Fibroblast of upper back skin (primary cell): ENCODE measurements at regions not wholly inside any gene's neighbourhood (a gene's known extent, or its start where the extent isn't known, plus 50 kb on each side); places are given as distances from the start of the nearest gene placed in this dataset.
"Not testable (repeated sequence)": the region's sequence is repeated elsewhere in the genome, so short reads cannot be mapped to it uniquely, and the experiment has no call there.

Source experiments
- DNase-seq: peaks from one replicate; pipeline ENCODE4 v3.0.0-alpha.2; 2013

- DNase-seq = not testable (repeated sequence)
These were observed 139.2 kb upstream of the ERV3-1 start for GRCh38 chr7:65145710-65146109.

GRCh38 chr7:65145008-65145407 lies 138.5 kb upstream of the ERV3-1 start:
- not testable (repeated sequence) for DNase-seq

DNA sequence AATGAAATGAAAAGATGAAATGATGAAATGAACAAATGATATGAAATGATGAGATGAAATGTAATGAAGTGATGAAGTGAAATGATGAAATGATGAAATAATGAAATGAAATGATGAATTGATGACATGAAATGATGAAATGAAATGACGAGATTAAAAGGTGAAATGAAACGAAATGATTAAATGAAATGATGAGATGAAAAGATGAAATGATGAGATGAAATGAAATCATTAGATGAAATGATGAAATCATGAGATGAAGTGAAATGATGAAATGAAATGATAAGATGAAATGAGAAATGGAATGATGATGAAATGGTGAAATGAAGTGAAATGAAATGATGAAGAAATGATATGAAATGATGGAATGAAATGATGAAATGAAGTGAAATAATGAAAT lies 138.1 kb upstream of the ERV3-1 start:
- DNase-seq = not testable (repeated sequence)

DNA sequence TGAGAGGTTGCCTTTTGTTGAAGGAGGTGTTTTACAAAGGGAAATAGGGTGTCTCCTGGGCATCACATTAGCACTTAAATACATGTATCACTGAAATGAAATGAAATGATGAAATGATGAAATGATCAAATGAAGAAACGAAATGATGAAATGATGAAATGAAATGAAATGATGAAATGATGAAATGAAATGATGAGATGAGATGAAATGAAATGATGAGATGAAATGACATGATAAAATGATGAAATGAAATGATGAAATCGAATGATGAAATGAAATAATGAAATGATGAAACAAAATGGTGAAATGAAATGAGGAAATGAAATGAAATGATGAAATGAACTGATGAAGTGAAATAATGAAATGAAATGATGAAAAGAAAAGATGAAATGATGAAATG lies 137.6 kb upstream of the ERV3-1 start:
- DNase-seq = not testable (repeated sequence)

GRCh38 chr7:65141894-65142293 lies 135.4 kb upstream of the ERV3-1 start:
- DNase-seq = not testable (repeated sequence)

GRCh38 chr7:65141405-65141778 lies 134.9 kb upstream of the ERV3-1 start:
- DNase-seq = not testable (repeated sequence)

DNA sequence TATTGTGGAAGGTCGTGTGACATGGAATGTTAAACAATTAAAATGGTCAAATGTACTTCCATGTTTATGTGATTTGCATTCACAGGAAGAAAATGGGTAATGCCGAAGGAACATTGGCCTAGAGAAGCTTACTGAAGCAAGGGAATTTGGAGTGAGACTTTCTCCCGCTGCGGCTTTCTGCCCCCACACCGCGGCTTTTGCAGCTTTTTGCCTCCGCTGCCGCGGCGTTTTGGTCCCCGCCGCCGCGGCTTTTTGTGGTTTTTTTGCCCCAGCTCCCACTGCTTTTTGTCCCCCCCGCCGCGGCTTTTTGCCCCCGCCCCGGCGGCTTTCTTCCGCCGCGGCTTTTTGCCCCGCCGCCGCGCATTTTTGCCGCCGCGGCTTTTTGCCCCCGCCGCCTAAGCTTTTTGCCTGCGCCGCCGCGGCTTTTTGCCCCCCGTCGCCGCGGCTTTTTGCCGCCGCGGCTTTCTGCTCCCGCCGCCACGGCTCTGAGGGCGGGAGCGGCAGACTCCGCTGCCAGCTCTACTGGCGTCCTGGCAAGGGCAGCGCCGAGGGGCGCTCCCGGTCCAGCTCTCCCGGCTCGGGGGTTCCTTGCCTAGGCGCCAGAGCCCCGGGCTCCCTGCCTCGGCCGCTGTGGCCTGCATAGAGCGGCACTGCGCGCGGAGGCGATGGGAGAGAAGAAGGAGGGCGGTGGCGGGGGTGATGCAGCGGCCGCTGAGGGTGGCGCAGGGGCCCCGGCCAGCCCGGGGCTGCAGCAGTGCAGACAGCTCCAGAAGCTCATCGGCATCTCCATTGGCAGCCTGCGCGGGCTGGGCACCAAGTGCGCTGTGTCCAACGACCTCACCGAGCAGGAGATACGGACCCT lies 134.3 kb upstream of the ERV3-1 start:
- DNase-seq = not testable (repeated sequence)

- DNase-seq = not testable (repeated sequence)
These were observed 130.4 kb upstream of the ERV3-1 start for GRCh38 chr7:65136850-65137249.

DNA sequence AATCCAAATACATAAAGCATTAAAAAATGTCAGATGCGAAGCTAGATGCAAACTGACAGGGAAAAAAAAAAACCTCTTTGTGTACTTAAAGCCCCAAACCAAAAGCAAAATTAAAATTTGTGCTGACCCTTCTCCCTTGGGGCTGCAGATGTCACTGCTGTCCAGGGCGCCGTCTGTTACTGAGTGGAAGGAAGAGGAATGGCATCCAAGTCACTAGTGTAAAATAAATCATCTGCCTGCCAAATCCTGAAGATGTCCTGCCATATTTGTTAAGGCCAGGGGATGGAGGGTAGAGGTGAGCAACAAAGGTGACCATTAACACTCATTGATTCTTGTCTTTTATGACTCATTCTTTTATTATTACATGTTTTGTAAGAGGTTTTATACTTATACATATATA lies 126.6 kb upstream of the ERV3-1 start:
- DNase-seq = not testable (repeated sequence)

DNA sequence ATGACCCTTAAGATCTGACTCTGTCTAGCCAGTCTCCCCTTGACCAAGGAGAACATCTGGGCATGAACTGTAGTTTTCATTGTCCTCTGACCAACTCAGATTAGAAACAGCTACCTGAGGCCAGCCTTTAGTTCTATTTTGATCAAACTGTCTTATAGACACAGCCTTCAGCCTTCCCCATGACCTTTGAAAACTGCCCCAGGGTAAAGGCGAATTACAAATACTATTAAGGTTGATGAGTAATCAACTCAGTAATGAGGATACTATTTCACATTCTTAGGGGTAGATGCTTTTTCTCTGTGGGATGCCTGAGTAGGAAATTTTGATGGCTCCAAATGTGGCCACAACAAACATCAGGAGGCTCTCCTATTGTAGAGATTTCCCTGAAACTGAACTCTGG lies 125.8 kb upstream of the ERV3-1 start:
- DNase-seq = not testable (repeated sequence)

- DNase-seq = not testable (repeated sequence)
These were observed 120.9 kb upstream of the ERV3-1 start for GRCh38 chr7:65127364-65127763.

GRCh38 chr7:65124600-65124999 lies 118.1 kb upstream of the ERV3-1 start:
- not testable (repeated sequence) for DNase-seq

DNA sequence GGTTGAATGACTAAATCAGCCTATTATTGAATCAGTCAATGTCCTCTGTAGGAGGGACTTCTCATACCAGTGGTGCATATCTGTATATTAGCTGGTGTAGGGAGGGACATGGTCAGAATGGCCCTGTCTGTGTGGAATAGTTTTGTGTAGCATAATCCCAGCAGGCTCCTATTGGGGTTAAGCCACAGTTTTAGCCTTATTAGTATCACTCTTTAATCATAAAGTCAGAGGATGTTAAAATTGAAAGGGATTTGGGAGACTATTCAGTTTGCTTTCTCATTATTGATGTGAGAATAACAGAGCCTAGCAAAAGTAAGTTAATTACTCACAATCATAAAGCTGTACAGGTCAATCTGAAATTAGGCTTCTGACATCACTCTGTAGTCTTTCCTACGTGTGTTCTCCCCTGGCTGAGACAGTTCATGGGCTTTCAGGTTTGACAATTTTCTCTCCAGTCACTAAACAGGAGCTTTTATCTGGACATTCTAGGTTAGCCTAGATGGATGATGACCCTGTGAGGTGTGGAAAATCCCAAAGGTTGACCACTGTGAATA lies 99.2 kb upstream of the ERV3-1 start:
- not testable (repeated sequence) for DNase-seq

DNA sequence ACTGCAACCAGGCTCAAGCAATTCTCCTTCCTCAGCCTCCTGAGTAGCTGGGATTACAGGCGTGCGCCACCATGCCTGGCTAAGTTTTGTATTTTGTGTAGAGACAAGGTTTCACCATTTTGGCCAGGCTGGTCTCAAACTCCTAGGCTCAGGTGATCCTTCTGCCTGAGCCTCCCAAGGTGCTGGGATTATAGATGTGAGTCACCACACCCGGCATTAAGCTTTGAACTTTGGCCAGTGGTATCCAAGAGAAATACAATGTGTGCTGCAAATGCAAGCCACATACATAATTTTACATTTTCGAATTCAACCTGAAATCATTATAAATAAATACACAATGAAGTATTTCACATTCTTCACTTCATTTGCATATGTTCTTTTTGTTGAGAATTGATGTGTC lies 94.0 kb upstream of the ERV3-1 start:
- not testable (repeated sequence) for DNase-seq

DNA sequence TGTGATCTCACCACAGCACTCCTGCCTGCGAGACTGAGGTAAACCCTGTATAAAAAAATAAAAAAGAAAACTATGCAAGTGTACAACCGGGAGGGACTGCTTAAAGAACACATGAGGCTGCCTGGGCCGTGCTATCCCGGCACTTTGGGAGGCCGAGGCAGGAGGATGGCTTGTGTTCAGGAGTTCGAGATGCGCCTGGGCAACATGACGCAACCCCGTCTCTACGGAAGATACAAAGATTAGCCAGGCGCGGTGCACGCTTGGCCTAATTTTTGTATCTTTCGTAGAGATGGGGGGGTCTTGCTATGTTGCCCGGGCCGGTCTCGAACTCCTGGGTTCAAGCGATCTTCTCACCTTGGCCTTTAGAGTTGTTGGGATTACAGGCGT lies 75.2 kb upstream of the ERV3-1 start:
- not testable (repeated sequence) for DNase-seq

DNA sequence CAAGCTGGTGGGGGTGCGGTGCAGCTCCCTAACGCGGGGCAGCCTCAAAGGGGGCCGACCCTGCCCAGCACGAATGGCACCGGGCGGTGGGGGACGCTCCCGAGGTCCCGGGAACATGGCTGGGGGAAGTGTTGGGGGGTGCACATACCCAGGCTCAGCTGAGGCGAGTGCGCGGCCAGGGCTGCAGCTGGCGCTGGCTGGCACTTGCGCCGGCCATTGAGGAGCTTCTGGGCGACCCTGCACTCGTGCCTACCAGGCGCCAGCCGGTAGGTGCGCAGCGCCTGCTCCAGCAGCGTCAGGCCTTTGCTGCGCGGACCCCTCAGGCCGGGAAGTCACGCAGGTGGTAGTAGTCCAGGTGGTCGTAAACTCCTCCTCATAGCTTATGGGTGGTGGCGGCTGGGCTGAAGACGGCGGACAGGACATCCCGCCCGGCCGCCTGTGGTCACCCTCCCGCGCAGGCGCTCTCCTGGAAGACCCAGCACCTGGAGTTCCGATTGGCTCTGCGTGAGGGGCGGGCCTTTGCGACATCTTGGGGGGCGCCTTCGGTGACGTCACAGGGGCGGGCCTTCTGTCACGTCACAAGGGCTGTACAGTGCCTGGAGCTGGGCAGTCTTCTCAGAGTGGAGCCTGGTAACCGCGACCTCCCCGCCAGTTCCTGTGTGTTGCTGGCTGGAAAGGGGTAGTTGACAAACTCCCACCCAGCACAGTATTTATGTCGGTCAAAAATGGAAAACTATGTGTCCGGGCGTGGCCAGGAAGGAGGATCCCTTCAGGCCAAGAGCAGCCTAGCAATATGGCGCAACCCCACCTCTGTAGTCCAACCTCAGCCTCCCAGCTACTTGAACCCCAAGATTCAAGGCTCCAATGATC lies 74.5 kb upstream of the ERV3-1 start:
- DNase-seq = peak; percentile 92

GRCh38 chr7:65074959-65075358 lies 68.5 kb upstream of the ERV3-1 start:
- not testable (repeated sequence) for DNase-seq

DNA sequence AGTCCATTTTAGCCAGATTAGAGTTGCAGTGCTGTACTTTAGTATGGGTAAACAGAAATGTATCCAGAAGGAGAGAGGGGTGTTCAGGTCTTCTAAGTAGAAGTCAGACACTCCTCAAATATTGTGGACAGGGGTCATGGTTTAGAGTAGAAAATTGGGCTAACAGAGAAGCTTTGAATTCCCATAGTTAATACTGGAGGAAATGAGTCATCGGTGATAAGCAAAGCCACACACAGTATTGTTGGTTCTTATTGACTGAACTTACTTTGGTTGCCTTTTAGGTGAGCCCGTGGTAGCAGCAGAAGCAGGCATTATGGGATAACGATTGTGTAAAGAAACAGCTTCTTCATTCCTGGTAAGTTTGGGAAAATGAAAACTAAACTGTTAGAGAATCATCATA lies 66.7 kb upstream of the ERV3-1 start:
- not testable (repeated sequence) for DNase-seq

- DNase-seq = not testable (repeated sequence)
These were observed 65.5 kb upstream of the ERV3-1 start for GRCh38 chr7:65071854-65072431.

GRCh38 chr7:65069476-65069875 lies 63.0 kb upstream of the ERV3-1 start:
- not testable (repeated sequence) for DNase-seq

- DNase-seq = not testable (repeated sequence)
These were observed 56.1 kb upstream of the ERV3-1 start for GRCh38 chr7:65062566-65062965.

GRCh38 chr7:65059247-65059646 lies 52.8 kb upstream of the ERV3-1 start:
- not testable (repeated sequence) for DNase-seq
